HG03565 (cell line): ENCODE measurements at regions not wholly inside any gene's neighbourhood (a gene's known extent, or its start where the extent isn't known, plus 50 kb on each side); places are given as distances from the start of the nearest gene placed in this dataset.
"Not testable (repeated sequence)": the region's sequence is repeated elsewhere in the genome, so short reads cannot be mapped to it uniquely, and the experiment has no call there.

Experiments used
- ATAC-seq: cut with Tn5 transposase; IDR thresholded peaks from one replicate; pipeline ENCODE4 v1.9.1; 2021; ENCODE audit warnings: mild to moderate bottlenecking, moderate library complexity; ENCODE audit not compliant: unreplicated experiment

GRCh38 chr14:41120402-41120801 is 486.3 kb upstream of the LRFN5 start:
- no peak for ATAC-seq

GRCh38 chr14:41096131-41096530 is 510.5 kb upstream of the LRFN5 start:
- no peak for ATAC-seq

- ATAC-seq = no peak
Observed at GRCh38 chr14:41087056-41087455, 519.6 kb upstream of the LRFN5 start.

GRCh38 chr14:41073544-41073943 is 533.1 kb upstream of the LRFN5 start:
- no peak for ATAC-seq

- ATAC-seq = no peak
Observed at GRCh38 chr14:41072776-41073175, 533.9 kb upstream of the LRFN5 start.

- no peak for ATAC-seq
Observed at GRCh38 chr14:41071351-41071750, 535.3 kb upstream of the LRFN5 start.

- ATAC-seq = no peak
Observed at GRCh38 chr14:41062826-41063225, 543.9 kb upstream of the LRFN5 start.

GRCh38 chr14:41055589-41055988 is 551.1 kb upstream of the LRFN5 start:
- no peak for ATAC-seq

- ATAC-seq = no peak
Observed at GRCh38 chr14:41051801-41052200, 554.9 kb upstream of the LRFN5 start.

GRCh38 chr14:41047763-41048162 is 558.9 kb upstream of the LRFN5 start:
- ATAC-seq = no peak

GRCh38 chr14:41037388-41037787 is 569.3 kb upstream of the LRFN5 start:
- ATAC-seq = no peak

- no peak for ATAC-seq
Observed at GRCh38 chr14:41034969-41035368, 571.7 kb upstream of the LRFN5 start.

- no peak for ATAC-seq
Observed at GRCh38 chr14:41022932-41023331, 583.7 kb upstream of the LRFN5 start.

GRCh38 chr14:41016213-41016612 is 590.5 kb upstream of the LRFN5 start:
- no peak for ATAC-seq

- ATAC-seq = no peak
Observed at GRCh38 chr14:41000350-41000749, 606.3 kb upstream of the LRFN5 start.

- no peak for ATAC-seq
Observed at GRCh38 chr14:40989260-40989659, 617.4 kb upstream of the LRFN5 start.

GRCh38 chr14:40987481-40987880 is 619.2 kb upstream of the LRFN5 start:
- ATAC-seq = no peak

- no peak for ATAC-seq
Observed at GRCh38 chr14:40986655-40987054, 620.0 kb upstream of the LRFN5 start.

- no peak for ATAC-seq
Observed at GRCh38 chr14:40985584-40985983, 621.1 kb upstream of the LRFN5 start.

- no peak for ATAC-seq
Observed at GRCh38 chr14:40983604-40984003, 623.1 kb upstream of the LRFN5 start.

- no peak for ATAC-seq
Observed at GRCh38 chr14:40981247-40981646, 625.4 kb upstream of the LRFN5 start.

GRCh38 chr14:40960257-40960656 is 646.4 kb upstream of the LRFN5 start:
- ATAC-seq = not testable (repeated sequence)

GRCh38 chr14:40955131-40955505 is 651.6 kb upstream of the LRFN5 start:
- no peak for ATAC-seq
